Testis (tissue), 2 donors: ENCODE measurements at regions not wholly inside any gene's neighbourhood (a gene's known extent, or its start where the extent isn't known, plus 50 kb on each side); places are given as distances from the start of the nearest gene placed in this dataset.

Source experiments
- CTCF ChIP-seq, 3 experiments: fragments of 450-650 bp in 2 of 3; fragments of 200-600 bp in 1 of 3; sonication (generic) in 1 of 3; IDR thresholded peaks; one replicate each; pipeline ENCODE4 v1.5.1; 2016 to 2019; ENCODE audit warnings: antibody characterized with exemption in 3 of 3, mild to moderate bottlenecking in 2 of 3, moderate library complexity in 1 of 3
- POLR2A ChIP-seq: fragments of 450-650 bp; IDR thresholded peaks from one replicate; pipeline ENCODE4 v1.6.1; 2017; ENCODE audit warnings: antibody characterized with exemption, mild to moderate bottlenecking, moderate library complexity

GRCh38 chr2:88924533-88924932 lies 233.1 kb downstream of the RPIA start:
- TF ChIP-seq CTCF (IDR thresholded peaks at IDR 0.05), result no peak
- no peak for TF ChIP-seq POLR2A
